ENCODE measurements at regions not wholly inside any gene's neighbourhood (a gene's known extent, or its start where the extent isn't known, plus 50 kb on each side); places are given as distances from the start of the nearest gene placed in this dataset.

- TF ChIP-seq CEBPB (IDR thresholded peaks at IDR 0.05; ENCODE audit: low read depth, low read length) = no peak
- no peak for TF ChIP-seq GABPA (IDR thresholded peaks at IDR 0.05; ENCODE audit: borderline replicate concordance, insufficient read depth, low read length)
Observed at GRCh38 chr2:133906396-133906795, 338.1 kb upstream of the NCKAP5 start (continued).

Measured in H1 (cell line).